DLD1 (cell line): ENCODE measurements at regions not wholly inside any gene's neighbourhood (a gene's known extent, or its start where the extent isn't known, plus 50 kb on each side); places are given as distances from the start of the nearest gene placed in this dataset.

Experiments used
- in situ Hi-C: cut with HindIII; loops from 2 replicates; pipeline ENCODE4 v1.10.0; 2017; ENCODE audit warnings: low sequenced_read_pairs

GRCh38 chr1:25042331-25043227, 112.5 kb upstream of the RUNX3 start:
- in situ Hi-C loops, result loop anchor here (5.0 kb wide), 2 partner anchors 55 to 70 kb away; no protein-coding TSS in a partner anchor

GRCh38 chr1:25041916-25042315, 111.8 kb upstream of the RUNX3 start:
- in situ Hi-C loops, result loop anchor here (5.0 kb wide), 2 partner anchors 55 to 70 kb away; no protein-coding TSS in a partner anchor

- in situ Hi-C loops, result loop anchor here (5.0 kb wide), 2 partner anchors 53 to 72 kb away; no protein-coding TSS in a partner anchor
Observed at GRCh38 chr1:25040122-25040685, 110.1 kb upstream of the RUNX3 start.

- in situ Hi-C loops, result no loop called here
Observed at GRCh38 chr1:25039229-25039628, 109.2 kb upstream of the RUNX3 start.

GRCh38 chr1:25038699-25039098, 108.6 kb upstream of the RUNX3 start:
- in situ Hi-C loops, result no loop called here

- in situ Hi-C loops, result no loop called here
Observed at GRCh38 chr1:25037174-25038074, 107.3 kb upstream of the RUNX3 start.

GRCh38 chr1:25036117-25036546, 106.1 kb upstream of the RUNX3 start:
- in situ Hi-C loops, result no loop called here

GRCh38 chr1:25035523-25036116, 105.5 kb upstream of the RUNX3 start:
- in situ Hi-C loops, result no loop called here

- in situ Hi-C loops, result loop anchor here (5.0 kb wide), 1 partner anchor 57 kb away; no protein-coding TSS in a partner anchor
Observed at GRCh38 chr1:25034736-25035522, 104.9 kb upstream of the RUNX3 start.

GRCh38 chr1:25033828-25034705, 104.0 kb upstream of the RUNX3 start:
- in situ Hi-C loops, result loop anchor here (5.0 kb wide), 1 partner anchor 58 kb away; no protein-coding TSS in a partner anchor

GRCh38 chr1:25033030-25033827, 103.2 kb upstream of the RUNX3 start:
- in situ Hi-C loops, result loop anchor here (5.0 kb wide), 1 partner anchor 59 kb away; no protein-coding TSS in a partner anchor

- in situ Hi-C loops, result loop anchor here (5.0 kb wide), 1 partner anchor 60 kb away; no protein-coding TSS in a partner anchor
Observed at GRCh38 chr1:25031966-25032667, 102.0 kb upstream of the RUNX3 start.

GRCh38 chr1:25031601-25031965, 101.5 kb upstream of the RUNX3 start:
- in situ Hi-C loops, result loop anchor here (5.0 kb wide), 1 partner anchor 61 kb away; no protein-coding TSS in a partner anchor

- in situ Hi-C loops, result loop anchor here (5.0 kb wide), 1 partner anchor 61 kb away; no protein-coding TSS in a partner anchor
Observed at GRCh38 chr1:25030674-25031589, 100.9 kb upstream of the RUNX3 start.

GRCh38 chr1:25030012-25030411, 99.9 kb upstream of the RUNX3 start:
- in situ Hi-C loops, result loop anchor here (5.0 kb wide), 1 partner anchor 62 kb away; no protein-coding TSS in a partner anchor
